ENCODE measurements at regions not wholly inside any gene's neighbourhood (a gene's known extent, or its start where the extent isn't known, plus 50 kb on each side); places are given as distances from the start of the nearest gene placed in this dataset.

DNA sequence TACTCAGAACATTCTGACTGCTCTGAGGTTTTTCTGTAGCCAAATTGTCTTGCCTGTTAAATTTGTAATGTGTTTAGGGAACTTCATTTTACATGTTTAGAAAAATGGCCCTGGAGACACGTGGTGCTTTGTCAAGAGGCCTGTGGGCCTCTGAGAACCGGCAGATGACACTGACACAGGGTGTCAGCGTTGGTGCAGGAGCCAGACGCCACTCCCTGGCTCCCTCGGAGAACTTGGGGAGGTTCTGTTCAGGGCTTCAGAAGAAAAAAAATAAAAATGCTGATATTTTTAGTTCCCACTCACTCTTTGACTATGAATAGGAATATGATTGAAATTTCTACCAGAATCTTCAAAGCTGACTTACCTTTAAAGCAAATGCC lies 190.9 kb upstream of the GATB start:
- no CpG with 5 or more reads among the region's 5 CpGs for WGBS (ENCODE audit: insufficient coverage, low lambda C conversion rate)
- Histone ChIP-seq H3K9me3 (ENCODE audit: control insufficient read depth, low read depth, low read length) (peaks cover 6% of the 10 kb centered on the region), H3K27me3 (ENCODE audit: control insufficient read depth, insufficient read depth, low read length) (no peaks in the 10 kb centered on the region), H3K4me1 (ENCODE audit: control insufficient read depth, insufficient read depth, low read length) (no peaks in the 10 kb centered on the region), H3K36me3 (ENCODE audit: control insufficient read depth, insufficient read depth, low read length) (no peaks in the 10 kb centered on the region), H3K4me3 (ENCODE audit: low read length) (no peak overlapping the region), H3K27ac (ENCODE audit: low read length) (no peak overlapping the region)
- DNase-seq: no peak

- H3K27ac ChIP-seq (ENCODE audit: low read length): no peak overlapping the region
Observed at GRCh38 chr4:151950993-151951670, 190.3 kb upstream of the GATB start.

GRCh38 chr4:151948351-151949016 lies 187.7 kb upstream of the GATB start:
- H3K27ac ChIP-seq (ENCODE audit: low read length): no peak overlapping the region
- no peaks in the 10 kb centered on the region for H3K4me1 ChIP-seq (ENCODE audit: control insufficient read depth, insufficient read depth, low read length)
- no peak for DNase-seq
- no peak overlapping the region for H3K4me3 ChIP-seq (ENCODE audit: low read length)
- no peaks in the 10 kb centered on the region for H3K36me3 ChIP-seq (ENCODE audit: control insufficient read depth, insufficient read depth, low read length)
- no CpG with 5 or more reads among the region's 1 CpG for WGBS (ENCODE audit: insufficient coverage, low lambda C conversion rate)
- H3K27me3 ChIP-seq (ENCODE audit: control insufficient read depth, insufficient read depth, low read length): no peaks in the 10 kb centered on the region
- peaks cover 7% of the 10 kb centered on the region for H3K9me3 ChIP-seq (ENCODE audit: control insufficient read depth, low read depth, low read length)

More at GRCh38 chr4:151950993-151951670, 190.3 kb upstream of the GATB start:
- Histone ChIP-seq H3K27me3 (ENCODE audit: control insufficient read depth, insufficient read depth, low read length) (no peaks in the 10 kb centered on the region), H3K9me3 (ENCODE audit: control insufficient read depth, low read depth, low read length) (peaks cover 7% of the 10 kb centered on the region), H3K4me1 (ENCODE audit: control insufficient read depth, insufficient read depth, low read length) (no peaks in the 10 kb centered on the region), H3K4me3 (ENCODE audit: low read length) (no peak overlapping the region), H3K36me3 (ENCODE audit: control insufficient read depth, insufficient read depth, low read length) (no peaks in the 10 kb centered on the region)
- WGBS (ENCODE audit: insufficient coverage, low lambda C conversion rate): 93% methylated on average over 3 of the region's 12 CpGs
- no peak for DNase-seq

DNA sequence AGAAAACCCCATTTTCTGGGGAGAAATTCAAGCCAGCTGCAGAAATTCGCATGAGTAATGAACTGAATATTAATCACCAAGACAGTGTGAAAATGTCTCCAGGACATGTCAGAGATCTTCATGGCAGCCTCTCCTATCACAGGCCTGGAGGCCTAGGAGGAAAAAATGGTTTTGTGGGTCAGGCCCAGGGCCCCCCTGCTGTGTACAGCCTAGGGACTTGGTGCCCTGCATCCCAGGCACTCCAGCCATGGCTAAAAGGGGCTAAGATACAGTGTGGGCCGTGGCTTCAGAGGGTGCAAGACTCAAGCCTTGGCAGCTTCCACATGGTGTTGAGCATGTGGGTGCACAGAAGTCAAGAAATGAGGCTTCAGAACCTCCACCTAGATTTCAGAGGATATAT lies 185.9 kb upstream of the GATB start:
- no CpG with 5 or more reads among the region's 2 CpGs for WGBS (ENCODE audit: insufficient coverage, low lambda C conversion rate)
- no peak overlapping the region for H3K27ac ChIP-seq (ENCODE audit: low read length)

GRCh38 chr4:151942971-151943370 lies 182.2 kb upstream of the GATB start:
- Histone ChIP-seq H3K27ac (ENCODE audit: low read length) (no peak overlapping the region), H3K4me3 (ENCODE audit: low read length) (no peak overlapping the region), H3K9me3 (ENCODE audit: control insufficient read depth, low read depth, low read length) (peaks cover 7% of the 10 kb centered on the region), H3K27me3 (ENCODE audit: control insufficient read depth, insufficient read depth, low read length) (no peaks in the 10 kb centered on the region), H3K4me1 (ENCODE audit: control insufficient read depth, insufficient read depth, low read length) (no peaks in the 10 kb centered on the region), H3K36me3 (ENCODE audit: control insufficient read depth, insufficient read depth, low read length) (no peaks in the 10 kb centered on the region)
- DNase-seq: no peak
- 83% methylated on average over 1 of the region's 3 CpGs for WGBS (ENCODE audit: insufficient coverage, low lambda C conversion rate)

More for the DNA sequence above, 185.9 kb upstream of the GATB start:
- Histone ChIP-seq H3K9me3 (ENCODE audit: control insufficient read depth, low read depth, low read length) (peaks cover 7% of the 10 kb centered on the region), H3K36me3 (ENCODE audit: control insufficient read depth, insufficient read depth, low read length) (no peaks in the 10 kb centered on the region), H3K4me3 (ENCODE audit: low read length) (no peak overlapping the region), H3K27me3 (ENCODE audit: control insufficient read depth, insufficient read depth, low read length) (no peaks in the 10 kb centered on the region), H3K4me1 (ENCODE audit: control insufficient read depth, insufficient read depth, low read length) (no peaks in the 10 kb centered on the region)
- no peak for DNase-seq

DNA sequence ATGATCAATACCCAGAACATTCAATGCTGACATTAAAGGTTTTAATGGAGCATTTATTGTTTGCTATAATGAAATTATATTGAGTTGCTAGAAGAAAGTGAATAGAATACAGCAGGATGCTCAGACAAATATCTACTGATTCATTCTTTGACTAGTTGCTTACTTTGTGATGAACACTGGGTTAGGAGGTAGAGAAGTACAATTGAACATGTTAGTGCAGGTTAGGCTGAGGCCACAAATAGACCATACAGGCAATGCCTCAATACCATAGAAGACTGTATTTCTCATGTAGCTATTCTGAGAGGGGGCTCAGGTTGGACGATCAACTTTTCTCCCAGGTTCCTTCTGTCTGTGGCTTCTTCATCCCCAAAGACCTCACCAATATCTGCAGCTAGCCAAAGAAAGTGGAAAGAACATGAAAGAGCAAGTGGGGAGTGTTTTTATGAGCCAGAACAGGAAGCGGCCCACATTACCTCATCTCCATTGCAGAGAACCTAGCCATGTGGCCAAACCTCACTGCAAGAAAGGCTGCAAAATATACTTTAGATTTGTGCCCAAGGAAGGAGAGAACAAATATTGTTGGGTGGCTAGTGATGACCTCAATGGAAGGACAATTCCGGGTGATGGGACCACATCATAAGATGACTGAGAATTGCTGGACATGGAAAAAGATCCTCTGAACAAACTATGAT lies 180.3 kb upstream of the GATB start:
- Histone ChIP-seq H3K4me1 (ENCODE audit: control insufficient read depth, insufficient read depth, low read length) (no peaks in the 10 kb centered on the region), H3K27me3 (ENCODE audit: control insufficient read depth, insufficient read depth, low read length) (no peaks in the 10 kb centered on the region), H3K4me3 (ENCODE audit: low read length) (no peak overlapping the region), H3K27ac (ENCODE audit: low read length) (no peak overlapping the region), H3K9me3 (ENCODE audit: control insufficient read depth, low read depth, low read length) (no peaks in the 10 kb centered on the region), H3K36me3 (ENCODE audit: control insufficient read depth, insufficient read depth, low read length) (no peaks in the 10 kb centered on the region)
- WGBS (ENCODE audit: insufficient coverage, low lambda C conversion rate): no CpG with 5 or more reads among the region's 3 CpGs
- no peak for DNase-seq

- Histone ChIP-seq H3K9me3 (ENCODE audit: control insufficient read depth, low read depth, low read length) (no peaks in the 10 kb centered on the region), H3K4me3 (ENCODE audit: low read length) (no peak overlapping the region), H3K27ac (ENCODE audit: low read length) (no peak overlapping the region), H3K36me3 (ENCODE audit: control insufficient read depth, insufficient read depth, low read length) (no peaks in the 10 kb centered on the region), H3K27me3 (ENCODE audit: control insufficient read depth, insufficient read depth, low read length) (no peaks in the 10 kb centered on the region), H3K4me1 (ENCODE audit: control insufficient read depth, insufficient read depth, low read length) (no peaks in the 10 kb centered on the region)
- DNase-seq: no peak
- WGBS (ENCODE audit: insufficient coverage, low lambda C conversion rate): no CpG with 5 or more reads among the region's 2 CpGs
Observed at GRCh38 chr4:151940291-151940690, 179.5 kb upstream of the GATB start.

GRCh38 chr4:151939670-151940069 lies 178.9 kb upstream of the GATB start:
- Histone ChIP-seq H3K27me3 (ENCODE audit: control insufficient read depth, insufficient read depth, low read length) (no peaks in the 10 kb centered on the region), H3K36me3 (ENCODE audit: control insufficient read depth, insufficient read depth, low read length) (no peaks in the 10 kb centered on the region), H3K27ac (ENCODE audit: low read length) (no peak overlapping the region), H3K9me3 (ENCODE audit: control insufficient read depth, low read depth, low read length) (no peaks in the 10 kb centered on the region), H3K4me1 (ENCODE audit: control insufficient read depth, insufficient read depth, low read length) (no peaks in the 10 kb centered on the region), H3K4me3 (ENCODE audit: low read length) (no peak overlapping the region)
- no peak for DNase-seq
- WGBS (ENCODE audit: insufficient coverage, low lambda C conversion rate): no CpG with 5 or more reads among the region's 3 CpGs

- DNase-seq: no peak
- Histone ChIP-seq H3K27ac (ENCODE audit: low read length) (no peak overlapping the region), H3K36me3 (ENCODE audit: control insufficient read depth, insufficient read depth, low read length) (no peaks in the 10 kb centered on the region), H3K9me3 (ENCODE audit: control insufficient read depth, low read depth, low read length) (no peaks in the 10 kb centered on the region), H3K4me1 (ENCODE audit: control insufficient read depth, insufficient read depth, low read length) (no peaks in the 10 kb centered on the region), H3K4me3 (ENCODE audit: low read length) (no peak overlapping the region), H3K27me3 (ENCODE audit: control insufficient read depth, insufficient read depth, low read length) (no peaks in the 10 kb centered on the region)
- no CpG with 5 or more reads among the region's 1 CpG for WGBS (ENCODE audit: insufficient coverage, low lambda C conversion rate)
Observed at GRCh38 chr4:151935411-151935810, 174.6 kb upstream of the GATB start.

DNA sequence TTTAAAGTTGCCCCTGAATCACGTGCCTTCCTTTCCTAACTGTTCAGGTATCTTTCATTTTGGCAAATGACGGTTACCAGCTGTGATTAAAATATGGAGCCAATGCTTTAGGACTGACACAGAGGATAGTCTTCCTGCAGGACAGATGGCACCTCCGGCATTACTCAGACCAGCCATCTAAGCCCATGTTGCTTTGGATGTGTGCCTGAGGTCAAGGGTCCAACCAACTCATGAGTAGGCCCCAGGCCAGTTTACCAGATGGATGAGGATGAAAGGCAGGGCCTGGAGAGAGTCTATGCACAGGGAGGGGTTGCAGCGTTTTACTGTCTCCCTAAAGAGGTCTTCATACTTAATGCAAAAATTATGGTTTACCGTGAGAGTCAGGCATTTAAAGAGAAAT lies 174.0 kb upstream of the GATB start:
- Histone ChIP-seq H3K27me3 (ENCODE audit: control insufficient read depth, insufficient read depth, low read length) (no peaks in the 10 kb centered on the region), H3K4me3 (ENCODE audit: low read length) (no peak overlapping the region), H3K4me1 (ENCODE audit: control insufficient read depth, insufficient read depth, low read length) (no peaks in the 10 kb centered on the region), H3K27ac (ENCODE audit: low read length) (no peak overlapping the region), H3K9me3 (ENCODE audit: control insufficient read depth, low read depth, low read length) (no peaks in the 10 kb centered on the region), H3K36me3 (ENCODE audit: control insufficient read depth, insufficient read depth, low read length) (no peaks in the 10 kb centered on the region)
- no peak for DNase-seq
- WGBS (ENCODE audit: insufficient coverage, low lambda C conversion rate): no CpG with 5 or more reads among the region's 5 CpGs

Data from large intestine (tissue), 3 donors.